Astrocyte of the spinal cord (primary cell): ENCODE measurements at regions not wholly inside any gene's neighbourhood (a gene's known extent, or its start where the extent isn't known, plus 50 kb on each side); places are given as distances from the start of the nearest gene placed in this dataset.
"Not testable (repeated sequence)": the region's sequence is repeated elsewhere in the genome, so short reads cannot be mapped to it uniquely, and the experiment has no call there.

Source experiments
- DNase-seq: peaks from one replicate; pipeline ENCODE4 v3.0.0; 2011; ENCODE audit warnings: low read depth, low spot score
- H3K4me3 ChIP-seq: 2 replicates; pipeline ENCODE4 v1.5.1; 2011; ENCODE audit warnings: low read depth, mild to moderate bottlenecking, low read length, moderate library complexity
- in situ Hi-C: cut with HindIII; loops from 2 replicates; pipeline ENCODE4 v1.10.0; 2017; ENCODE audit warnings: low sequenced_read_pairs
- TF ChIP-seq, protein P1 (sequence below): IDR thresholded peaks from 2 replicates; pipeline ENCODE4 v1.5.1; 2012; ENCODE audit warnings: low read depth, mild to moderate bottlenecking, low read length, inconsistent platforms

- no peak for DNase-seq
- TF ChIP-seq, protein P1, sequence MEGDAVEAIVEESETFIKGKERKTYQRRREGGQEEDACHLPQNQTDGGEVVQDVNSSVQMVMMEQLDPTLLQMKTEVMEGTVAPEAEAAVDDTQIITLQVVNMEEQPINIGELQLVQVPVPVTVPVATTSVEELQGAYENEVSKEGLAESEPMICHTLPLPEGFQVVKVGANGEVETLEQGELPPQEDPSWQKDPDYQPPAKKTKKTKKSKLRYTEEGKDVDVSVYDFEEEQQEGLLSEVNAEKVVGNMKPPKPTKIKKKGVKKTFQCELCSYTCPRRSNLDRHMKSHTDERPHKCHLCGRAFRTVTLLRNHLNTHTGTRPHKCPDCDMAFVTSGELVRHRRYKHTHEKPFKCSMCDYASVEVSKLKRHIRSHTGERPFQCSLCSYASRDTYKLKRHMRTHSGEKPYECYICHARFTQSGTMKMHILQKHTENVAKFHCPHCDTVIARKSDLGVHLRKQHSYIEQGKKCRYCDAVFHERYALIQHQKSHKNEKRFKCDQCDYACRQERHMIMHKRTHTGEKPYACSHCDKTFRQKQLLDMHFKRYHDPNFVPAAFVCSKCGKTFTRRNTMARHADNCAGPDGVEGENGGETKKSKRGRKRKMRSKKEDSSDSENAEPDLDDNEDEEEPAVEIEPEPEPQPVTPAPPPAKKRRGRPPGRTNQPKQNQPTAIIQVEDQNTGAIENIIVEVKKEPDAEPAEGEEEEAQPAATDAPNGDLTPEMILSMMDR, result no peak
- in situ Hi-C loops, result no loop called here
- H3K4me3 ChIP-seq, result no peak overlapping the region
Observed at GRCh38 chr7:22051886-22052673, 106.4 kb upstream of the CDCA7L start.

- no peak overlapping the region for H3K4me3 ChIP-seq
- TF ChIP-seq, protein P1, result no peak
- in situ Hi-C loops, result no loop called here
- no peak for DNase-seq
Observed at GRCh38 chr7:22049766-22050500, 104.2 kb upstream of the CDCA7L start.

GRCh38 chr7:22043367-22043766, 97.7 kb upstream of the CDCA7L start:
- H3K4me3 ChIP-seq, result no peak overlapping the region
- TF ChIP-seq, protein P1, result no peak
- in situ Hi-C loops, result no loop called here

GRCh38 chr7:22040923-22041595, 95.4 kb upstream of the CDCA7L start:
- DNase-seq, result no peak
- no peak overlapping the region for H3K4me3 ChIP-seq
- in situ Hi-C loops, result no loop called here
- TF ChIP-seq, protein P1, result no peak

More at GRCh38 chr7:22043367-22043766, 97.7 kb upstream of the CDCA7L start:
- no peak for DNase-seq

GRCh38 chr7:22039670-22040069, 94.0 kb upstream of the CDCA7L start:
- in situ Hi-C loops, result no loop called here
- DNase-seq, result no peak
- no peak overlapping the region for H3K4me3 ChIP-seq
- TF ChIP-seq, protein P1, result no peak

- H3K4me3 ChIP-seq, in situ Hi-C loops, DNase-seq: not testable (repeated sequence)
Observed at GRCh38 chr7:22032356-22032755, 86.7 kb upstream of the CDCA7L start.

GRCh38 chr7:22028656-22029055, 83.0 kb upstream of the CDCA7L start:
- in situ Hi-C loops, H3K4me3 ChIP-seq, DNase-seq: not testable (repeated sequence)
